Fibroblast of skin of left biceps (primary cell): ENCODE measurements at regions not wholly inside any gene's neighbourhood (a gene's known extent, or its start where the extent isn't known, plus 50 kb on each side); places are given as distances from the start of the nearest gene placed in this dataset.
A peak's percentile ranks its signal among the peaks of the same experiment; 100 is the strongest.
"Not testable (repeated sequence)": the region's sequence is repeated elsewhere in the genome, so short reads cannot be mapped to it uniquely, and the experiment has no call there.

Source experiments
- DNase-seq, 2 experiments: peaks; one replicate each; pipeline ENCODE4 v3.0.0-alpha.2; 2013; ENCODE audit warnings: low read depth in 2 of 2

DNA sequence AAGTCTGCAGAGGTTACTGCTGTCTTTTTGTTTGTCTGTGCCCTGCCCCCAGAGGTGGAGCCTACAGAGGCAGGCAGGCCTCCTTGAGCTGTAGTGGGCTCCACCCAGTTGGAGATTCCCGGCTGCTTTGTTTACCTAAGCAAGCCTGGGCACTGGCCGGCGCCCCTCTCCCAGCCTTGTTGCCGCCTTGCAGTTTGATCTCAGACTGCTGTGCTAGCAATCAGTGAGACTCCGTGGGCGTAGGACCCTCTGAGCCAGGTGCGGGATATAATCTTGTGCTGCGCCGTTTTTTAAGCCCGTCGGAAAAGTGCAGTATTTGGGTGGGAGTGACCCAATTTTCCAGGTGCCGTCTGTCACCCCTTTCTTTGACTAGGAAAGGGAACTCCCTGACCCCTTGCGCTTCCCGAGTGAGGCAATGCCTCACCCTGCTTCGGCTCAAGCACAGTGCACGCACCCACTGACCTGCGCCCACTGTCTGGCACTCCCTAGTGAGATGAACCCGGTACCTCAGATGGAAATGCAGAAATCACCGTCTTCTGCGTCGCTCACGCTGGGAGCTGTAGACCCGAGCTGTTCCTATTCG, 198.9 kb upstream of the ECI2 start:
- DNase-seq: not testable (repeated sequence)

DNA sequence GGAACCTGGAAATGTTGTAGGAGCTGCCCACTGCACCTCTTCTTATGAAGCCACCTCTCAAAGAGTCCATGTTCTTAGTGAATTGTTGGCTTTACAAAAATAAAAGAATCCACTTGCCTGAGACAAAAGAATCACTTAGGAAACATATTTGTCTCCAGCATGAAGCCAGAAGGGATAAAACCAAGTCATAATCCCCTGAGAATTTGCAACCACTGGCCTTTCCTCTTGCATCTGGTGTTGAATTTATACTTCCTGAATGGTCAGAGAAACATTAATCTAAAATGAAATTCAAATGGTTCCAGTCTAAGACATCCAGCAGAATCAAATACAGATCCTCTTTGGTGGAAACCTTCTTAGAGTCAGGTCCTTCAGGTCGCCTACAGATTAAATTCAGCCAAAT, 192.5 kb upstream of the ECI2 start:
- no peak for DNase-seq

DNA sequence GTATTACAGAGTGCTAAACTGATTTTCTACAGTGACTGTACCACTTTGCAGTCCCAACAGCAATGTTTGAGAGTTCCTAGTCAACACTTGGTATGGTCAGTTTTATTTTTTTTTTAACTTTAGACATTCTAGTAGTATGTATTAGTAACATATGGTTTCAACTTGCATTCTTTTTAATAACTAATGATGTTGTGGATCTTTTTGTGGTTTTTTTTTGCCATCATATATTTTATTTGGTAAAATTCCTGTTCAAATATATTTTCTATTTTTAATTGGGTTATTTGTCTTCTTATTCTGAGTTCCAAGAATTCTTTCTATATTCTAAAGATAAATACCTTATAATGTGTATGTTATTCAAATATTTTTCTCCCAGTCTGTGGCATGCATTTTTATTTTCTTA, 189.4 kb upstream of the ECI2 start:
- DNase-seq: peak in 1 of 2 experiments; percentile 33

DNA sequence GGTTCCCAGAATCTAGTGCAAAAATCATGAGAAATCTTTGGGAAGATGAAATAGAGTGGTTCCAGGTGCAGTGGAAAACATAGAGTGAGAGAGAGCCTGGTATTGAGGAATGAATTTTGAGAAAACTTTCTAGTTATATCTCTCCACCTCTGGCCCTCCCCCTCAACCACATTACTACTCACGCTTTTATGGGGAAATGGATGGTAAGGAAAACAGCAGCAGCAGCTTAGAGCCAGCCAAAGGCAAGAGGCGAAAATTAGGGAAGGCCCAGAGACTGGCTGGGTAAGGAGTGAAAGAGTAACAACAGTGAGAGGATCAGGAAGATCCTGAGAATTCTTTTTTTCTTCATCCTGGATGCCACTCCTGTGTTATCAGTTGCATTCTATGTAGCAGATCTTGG, 187.9 kb upstream of the ECI2 start:
- no peak for DNase-seq

DNA sequence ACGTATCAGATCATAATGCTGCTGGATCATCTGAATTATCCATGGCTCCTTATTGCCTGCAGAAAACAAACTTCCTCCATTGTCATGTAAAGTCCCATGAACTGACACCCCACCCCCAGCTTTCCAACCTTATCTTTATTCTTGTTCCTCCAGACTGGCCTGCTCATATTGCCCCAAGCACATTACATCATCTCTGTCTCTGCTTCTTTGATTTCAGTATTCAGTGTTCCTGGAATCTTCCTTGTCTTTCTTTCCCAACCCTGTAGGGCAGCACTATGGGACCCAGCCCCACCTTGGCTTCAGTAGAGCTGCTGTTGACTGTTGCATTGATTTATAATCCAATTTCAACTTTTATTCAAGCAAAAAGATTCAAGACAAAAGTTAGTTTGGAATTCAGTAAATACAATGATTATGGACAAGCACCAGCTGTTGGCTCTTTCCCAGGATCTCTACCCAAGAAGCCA, 187.5 kb upstream of the ECI2 start:
- no peak for DNase-seq

DNA sequence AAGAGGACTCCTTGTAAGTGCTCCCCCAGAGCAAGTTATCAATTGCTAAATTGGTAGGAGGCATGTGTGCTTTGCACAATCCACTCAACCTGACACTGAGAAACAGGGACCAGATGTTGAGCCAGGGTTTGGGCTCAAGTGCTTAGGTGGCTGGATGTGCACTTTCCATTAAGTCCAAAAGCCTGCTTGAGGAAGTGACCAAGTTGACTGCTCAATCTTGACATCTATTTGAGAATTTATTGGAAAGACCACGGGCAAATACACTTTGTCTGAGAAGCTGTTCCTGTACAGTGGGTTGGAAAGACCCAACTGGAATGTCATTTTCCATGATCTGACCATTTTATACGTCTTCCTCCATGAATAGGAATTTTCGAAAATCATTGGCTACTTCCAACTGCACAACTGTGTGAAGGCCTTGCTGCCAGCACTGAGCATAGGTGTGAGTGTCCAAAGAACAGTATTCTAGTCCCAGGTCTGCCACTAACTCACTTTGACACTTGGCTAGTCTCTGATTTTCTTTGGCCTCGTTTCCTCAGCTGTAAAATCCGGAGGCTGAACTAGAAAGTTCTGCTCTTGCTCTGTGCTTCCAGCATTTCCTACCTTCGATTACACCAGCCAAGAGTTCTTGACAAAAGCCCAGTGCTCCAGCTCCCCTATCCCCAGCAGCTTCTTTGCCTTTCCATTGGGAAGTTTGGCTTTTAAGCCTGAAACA, 186.9 kb upstream of the ECI2 start:
- DNase-seq: no peak

DNA sequence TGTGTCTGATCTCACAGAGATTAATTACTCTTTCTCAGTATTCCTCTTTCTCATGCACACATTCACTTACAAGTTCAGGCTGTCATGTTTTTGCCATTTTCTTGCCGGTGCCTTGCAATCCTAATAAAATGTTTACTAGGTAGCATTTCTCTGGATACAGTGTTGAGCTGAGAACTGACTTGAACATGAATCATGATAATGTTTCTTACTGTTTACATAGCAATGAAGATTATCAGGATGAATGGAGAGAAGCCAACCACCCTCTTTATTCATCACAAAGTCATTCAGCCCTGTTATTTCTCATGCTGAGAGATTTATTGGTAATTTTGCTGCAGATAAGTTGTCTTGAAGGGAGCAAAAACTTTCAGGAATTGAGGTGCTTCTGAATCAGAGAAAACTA, 185.5 kb upstream of the ECI2 start:
- peak; percentile 90 to 93 for DNase-seq

DNA sequence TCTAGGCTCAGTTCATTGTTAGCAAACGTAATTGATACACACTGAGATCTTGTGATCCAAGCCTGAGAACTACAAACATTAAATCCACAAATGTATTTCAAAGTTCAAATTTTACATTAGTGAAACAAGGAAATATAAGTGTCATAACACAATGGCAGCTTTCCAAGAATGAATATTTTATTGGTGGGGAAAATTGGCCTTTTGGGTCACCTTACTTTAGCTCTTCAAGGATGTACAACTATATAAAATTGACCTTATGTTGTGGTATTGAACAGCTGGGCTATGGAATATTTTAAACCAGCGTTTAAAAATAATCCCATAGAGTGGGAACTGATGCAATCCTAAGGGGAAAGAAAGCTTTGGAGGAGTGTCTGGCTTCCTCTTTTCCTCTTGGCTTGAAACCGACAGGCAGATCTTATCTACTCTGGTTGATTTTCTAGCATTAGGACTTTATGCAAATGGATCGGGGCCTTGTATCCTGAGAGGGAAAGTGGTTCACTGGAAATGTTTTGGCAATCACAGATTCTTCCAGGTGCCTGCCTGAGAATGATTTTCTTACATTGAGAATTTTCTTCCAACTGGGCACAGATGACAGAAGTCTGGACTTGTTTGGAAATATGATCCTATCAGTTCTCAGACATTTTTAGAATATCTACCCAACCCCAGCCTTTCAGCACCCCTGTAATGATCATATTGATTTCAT, 184.8 kb upstream of the ECI2 start:
- peak; percentile 50 to 60 for DNase-seq

DNA sequence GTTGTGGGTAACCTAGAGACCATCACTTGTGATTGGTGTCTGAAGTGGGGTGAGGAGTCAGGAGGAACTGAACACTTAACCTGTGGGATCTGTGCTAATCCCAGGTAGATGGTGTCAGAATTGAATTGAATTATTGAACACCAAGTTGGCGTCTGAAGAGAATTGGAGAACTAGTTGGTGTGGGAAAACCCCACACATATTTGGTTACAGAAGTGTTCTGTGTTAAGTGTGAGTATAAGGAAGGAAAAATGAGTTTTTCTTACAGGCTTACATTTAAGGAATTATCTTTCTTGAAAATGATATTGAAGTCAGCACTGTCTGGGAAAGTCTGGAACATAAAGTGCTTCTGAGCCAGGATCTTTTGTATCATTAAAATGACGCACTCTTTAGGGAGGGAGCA, 182.9 kb upstream of the ECI2 start:
- DNase-seq: no peak

DNA sequence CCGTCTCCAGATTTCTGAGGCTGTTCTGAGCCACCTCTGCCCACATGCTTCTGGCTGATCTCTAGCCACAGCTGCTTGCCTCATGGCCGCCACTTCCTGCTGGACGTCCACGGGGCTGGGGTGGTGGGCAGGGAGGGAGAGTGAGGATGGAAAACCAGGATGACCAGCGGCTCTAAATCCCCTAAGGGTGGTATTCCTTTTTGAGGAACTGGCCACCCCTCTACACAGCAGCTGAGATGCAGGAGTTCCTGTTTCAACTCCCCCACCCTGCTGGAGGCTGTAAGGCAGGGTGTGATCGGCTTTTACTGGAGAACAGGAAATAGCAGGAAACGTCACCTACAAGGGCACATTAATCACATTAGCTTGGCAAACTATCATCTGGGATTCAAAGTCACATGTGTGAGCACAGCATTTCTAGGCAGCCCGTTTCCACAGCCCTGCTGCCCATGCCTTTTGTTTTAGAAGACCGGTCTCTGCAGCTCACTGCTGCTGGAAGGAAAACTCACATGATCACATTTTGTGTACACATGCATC, 181.6 kb upstream of the ECI2 start:
- DNase-seq: peak; percentile 64

DNA sequence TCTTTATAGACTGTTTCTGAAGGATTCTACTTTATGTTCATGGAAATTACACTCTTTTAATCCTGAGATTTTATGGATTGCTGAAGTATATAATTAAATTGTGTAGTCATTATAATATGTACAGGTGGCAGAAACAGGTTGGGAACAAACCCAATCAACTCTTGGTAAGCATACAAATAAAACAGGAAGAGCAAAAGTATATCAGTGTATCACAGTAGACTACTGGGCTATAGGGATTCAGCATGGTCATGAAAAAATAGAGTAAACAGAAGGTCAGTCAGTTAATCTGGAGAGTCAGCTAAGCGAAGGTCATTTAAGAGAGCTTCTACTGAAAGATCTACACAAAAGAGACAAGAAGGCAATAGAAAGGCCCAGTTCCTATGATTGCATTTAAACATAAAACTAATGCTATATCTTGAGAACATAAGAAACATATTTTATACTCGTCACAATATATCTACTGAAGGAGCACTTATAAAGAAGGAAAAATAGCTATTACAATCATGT, 178.9 kb upstream of the ECI2 start:
- no peak for DNase-seq

DNA sequence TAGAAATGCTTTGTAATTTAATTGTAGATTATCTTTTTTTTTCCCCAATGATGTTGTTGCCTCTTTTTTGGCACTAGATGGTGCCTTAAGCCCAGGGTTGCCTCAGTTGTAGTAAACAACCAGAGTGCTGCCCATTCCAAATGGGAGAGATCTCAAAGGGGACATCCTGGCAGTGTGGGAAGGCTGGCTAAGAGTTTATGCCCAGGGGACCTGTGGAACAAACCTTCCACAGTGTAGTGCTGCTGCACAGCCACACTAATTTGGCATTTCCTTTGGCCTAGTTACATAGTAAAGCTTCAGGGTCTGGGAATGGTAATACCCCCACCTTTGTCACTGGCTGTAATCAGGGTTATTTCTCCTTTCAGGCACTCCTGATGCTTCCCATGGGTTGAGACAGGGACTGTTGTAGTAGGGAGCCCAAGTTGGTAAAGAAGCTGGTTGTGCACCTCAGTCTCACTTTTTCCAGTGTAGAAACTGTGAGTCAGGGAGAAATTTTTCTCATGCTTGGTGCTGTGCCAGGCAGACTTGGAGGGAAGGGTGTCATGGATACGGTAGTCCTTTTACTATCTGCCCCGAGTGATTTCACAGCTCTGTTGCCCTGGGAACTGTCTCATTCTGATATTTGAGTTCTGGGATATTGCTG, 177.8 kb upstream of the ECI2 start:
- peak; percentile 87 to 88 for DNase-seq

DNA sequence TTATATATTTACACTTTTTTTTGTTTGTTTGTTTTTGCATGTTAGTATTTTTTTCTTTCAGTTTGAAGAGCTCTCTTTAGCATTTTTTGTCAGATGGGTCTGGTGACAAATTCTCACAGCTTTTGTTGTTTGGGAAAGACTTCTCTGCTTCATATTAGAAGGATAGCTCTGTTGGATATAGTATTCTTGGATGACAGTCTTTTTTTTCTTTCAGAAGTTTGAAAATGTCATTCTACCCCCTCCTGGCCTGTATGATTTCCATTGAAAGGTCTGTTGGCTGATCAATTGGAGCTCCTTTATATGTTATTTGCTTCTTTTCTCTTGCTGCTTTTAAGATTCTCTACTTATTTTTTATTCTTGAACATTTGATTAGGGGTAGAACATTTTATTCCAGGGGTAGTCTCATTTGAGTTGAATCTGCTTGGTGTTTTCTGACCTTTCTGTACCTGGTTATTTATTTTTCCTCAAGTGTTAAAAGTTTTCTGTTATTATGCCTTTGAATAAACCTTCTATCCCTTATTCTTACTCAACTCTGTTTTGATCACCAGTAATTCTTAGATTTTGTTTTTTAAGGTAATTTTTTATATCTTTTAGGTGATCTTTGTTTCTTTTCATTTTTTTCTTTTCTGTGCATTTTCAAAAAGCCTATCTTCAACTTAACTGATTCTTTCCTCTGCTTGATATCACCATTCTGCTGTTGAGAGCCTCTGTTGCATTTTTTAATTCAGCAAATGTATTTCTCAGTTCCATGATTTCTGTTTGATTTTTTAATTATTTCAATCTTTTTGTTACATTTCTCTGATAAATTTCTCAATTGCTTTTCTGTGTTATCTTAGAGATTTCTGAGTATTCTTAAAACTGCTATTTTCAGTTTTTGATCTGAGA, 176.8 kb upstream of the ECI2 start:
- no peak for DNase-seq

DNA sequence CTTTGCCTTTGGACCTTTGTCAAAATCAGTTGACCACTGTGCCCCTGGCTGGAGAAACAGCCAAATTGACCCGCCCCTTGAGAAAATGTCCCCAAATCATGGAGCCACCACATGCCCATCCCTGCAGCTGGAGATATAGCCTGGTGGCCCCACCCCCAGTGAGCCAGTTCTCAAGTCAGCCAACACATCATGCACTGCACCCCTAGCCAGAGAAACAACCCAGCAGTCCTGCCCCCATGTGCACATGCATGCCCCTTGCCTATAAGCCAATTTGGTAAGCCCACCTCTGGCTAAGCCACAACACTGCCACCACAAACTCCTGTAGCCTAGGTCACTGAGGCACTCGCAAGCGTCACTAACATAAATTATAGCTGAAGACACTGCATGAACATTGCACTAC, 174.2 kb upstream of the ECI2 start:
- DNase-seq: no peak

DNA sequence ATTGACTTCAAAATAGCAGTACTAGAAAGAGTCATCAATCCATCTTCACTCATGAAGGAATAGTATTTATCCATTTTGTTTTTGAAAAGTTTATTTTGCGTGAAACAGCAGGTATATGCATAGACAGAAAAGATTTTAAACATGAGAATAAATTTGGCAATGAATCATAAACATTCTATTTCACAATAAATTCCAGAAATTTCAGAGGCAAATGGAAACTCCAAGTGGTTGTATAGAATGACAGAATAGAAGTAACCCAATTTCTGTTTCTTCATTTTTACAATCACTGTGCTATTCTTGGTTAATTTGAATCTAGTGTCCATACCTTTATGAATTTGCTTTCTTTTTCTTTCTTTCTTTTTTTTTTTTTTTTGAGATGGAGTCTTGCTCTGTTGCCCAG, 173.0 kb upstream of the ECI2 start:
- no peak for DNase-seq

DNA sequence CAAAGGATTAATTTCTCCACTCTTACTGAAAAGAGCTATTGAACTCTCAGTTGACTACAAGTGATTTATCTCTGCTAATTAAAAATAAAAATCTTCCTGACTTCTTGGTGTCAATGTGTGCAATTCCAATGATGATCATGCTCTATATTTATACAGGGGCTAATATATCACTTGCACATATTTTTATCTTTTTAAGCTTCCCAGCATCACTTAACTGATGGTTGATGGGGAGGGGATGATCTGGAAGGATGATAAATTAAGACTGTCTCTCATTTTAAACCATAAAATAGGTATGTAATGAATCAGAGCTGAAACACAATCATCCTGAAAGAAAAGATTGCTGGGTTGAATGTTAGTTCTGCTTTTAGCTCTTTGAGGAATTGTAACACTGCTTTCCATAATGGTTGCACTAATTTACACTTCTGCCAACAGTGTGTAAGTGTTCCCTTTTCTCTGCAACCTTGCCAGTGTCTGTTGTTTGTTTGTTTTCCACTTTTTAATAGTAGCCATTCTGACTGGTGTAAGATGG, 169.6 kb upstream of the ECI2 start:
- no peak for DNase-seq

DNA sequence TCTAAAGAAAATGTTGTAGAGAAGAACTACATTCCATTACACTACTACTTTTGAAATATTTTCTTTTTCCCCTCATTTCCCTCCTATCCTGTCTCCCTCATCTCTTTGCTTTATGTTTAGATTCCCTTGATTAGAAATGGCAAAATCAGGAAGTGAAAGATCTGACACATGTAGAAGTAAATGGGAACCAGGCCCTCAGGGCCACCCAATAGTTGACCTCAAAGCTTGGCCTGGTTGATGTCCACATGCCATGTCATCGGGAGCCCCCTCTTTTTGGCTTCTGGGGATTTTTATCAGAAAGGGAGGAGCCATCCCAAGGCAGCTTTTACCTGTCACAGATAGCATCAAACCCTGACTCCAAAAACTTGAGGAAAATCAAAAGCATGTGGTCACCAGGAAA, 168.3 kb upstream of the ECI2 start:
- no peak for DNase-seq

DNA sequence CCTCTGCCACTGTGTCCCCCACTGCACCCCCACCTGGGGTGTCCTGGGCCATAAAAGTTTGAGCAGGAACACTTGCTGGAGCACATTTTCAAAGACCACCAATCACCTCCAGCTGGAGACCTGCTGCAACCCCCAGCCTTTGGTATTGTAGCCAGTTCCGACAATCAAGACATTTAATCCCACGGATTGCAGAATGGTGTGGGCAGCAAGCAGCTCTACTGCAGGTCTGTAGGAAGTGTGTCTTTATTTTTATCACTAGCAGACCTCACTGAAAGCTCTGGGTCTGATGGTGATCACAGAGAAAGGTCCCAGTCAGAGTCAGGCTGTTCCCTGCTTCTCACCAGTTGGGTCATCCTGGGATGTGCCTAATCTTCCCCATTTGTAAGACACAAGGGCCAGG, 167.1 kb upstream of the ECI2 start:
- no peak for DNase-seq

DNA sequence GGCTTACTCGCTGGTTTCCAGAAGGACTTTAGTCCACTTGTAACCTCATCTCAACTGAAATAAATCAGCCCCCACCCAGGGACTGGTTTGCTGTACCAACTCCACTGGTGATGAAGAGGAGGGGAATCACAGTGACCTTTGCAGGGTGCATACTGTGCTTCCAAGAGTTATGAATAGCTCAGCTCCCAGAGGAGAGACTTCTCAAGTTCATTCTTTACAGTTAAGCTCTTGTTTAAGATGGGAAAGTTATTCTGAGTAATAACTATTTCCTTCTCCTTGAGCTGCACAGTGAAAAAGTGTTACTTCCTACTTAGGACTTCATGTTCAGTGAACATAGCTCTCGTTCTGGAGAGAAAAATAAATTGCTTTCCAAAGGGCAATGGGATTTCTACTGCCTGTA, 166.5 kb upstream of the ECI2 start:
- no peak for DNase-seq

DNA sequence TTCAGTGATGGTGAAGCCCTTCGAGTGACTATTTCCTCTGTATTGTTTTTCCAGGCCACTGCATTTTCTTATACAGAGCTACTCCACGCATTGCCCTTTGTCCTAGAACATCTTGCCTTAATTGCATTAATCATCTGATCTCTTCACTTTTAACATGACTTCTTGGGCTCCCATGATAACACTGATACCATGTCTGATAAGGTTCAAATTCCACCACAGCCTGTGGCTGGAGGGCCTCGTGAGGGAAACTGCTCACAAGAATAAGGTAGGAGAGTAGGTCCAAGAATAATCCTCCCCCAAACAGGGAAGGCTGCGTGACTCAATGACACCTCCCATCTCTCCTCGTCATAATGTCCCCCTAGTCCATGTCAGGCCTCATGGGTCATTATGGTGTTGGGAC, 165.5 kb upstream of the ECI2 start:
- DNase-seq: no peak

DNA sequence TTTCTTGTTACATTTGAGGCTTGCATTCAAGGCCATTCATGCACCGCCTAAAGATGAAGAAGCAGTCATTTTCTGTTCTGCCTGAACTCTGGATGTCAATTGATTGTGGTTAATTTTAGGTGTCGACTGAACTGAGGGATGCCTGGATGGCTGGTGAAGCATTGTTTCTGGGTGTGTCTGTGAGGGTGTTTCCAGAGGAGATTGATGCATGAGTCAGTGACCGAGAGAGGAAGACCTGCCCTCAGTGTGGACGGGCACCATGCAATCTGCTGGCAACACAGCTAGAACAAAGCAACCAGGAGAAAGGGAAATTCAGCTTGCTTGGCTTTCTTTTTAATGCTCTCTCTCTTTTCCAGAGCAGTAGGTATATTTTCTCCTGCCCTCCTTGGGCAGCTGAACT, 164.1 kb upstream of the ECI2 start:
- no peak for DNase-seq
